IMR-90 (cell line): ENCODE measurements at regions not wholly inside any gene's neighbourhood (a gene's known extent, or its start where the extent isn't known, plus 50 kb on each side); places are given as distances from the start of the nearest gene placed in this dataset.

Source experiments
- ATAC-seq: fragments of 200-7000 bp; cut with Tn5 transposase; 2 replicates; pipeline ENCODE4 v1.9.1; 2020; ENCODE audit warnings: low read depth, mild to moderate bottlenecking, moderate library complexity
- BruUV-seq: library from RNA; stranded (reverse); fragments of 400-500 nt; replicated peaks from 2 replicates; lab custom pipeline; 2021; lab: Mats Ljungman, UMichigan
- CTCF ChIA-PET: fragments of 300-600 bp; formaldehyde crosslinking; extraction: SDS; loops from one replicate; lab custom pipeline; 2021; ENCODE audit warnings: antibody characterized with exemption; lab: Yijun Ruan, JAX
- POLR2A ChIA-PET: fragments of 300-600 bp; sonication (Branson Sonifier 250); formaldehyde crosslinking; loops from one replicate; lab custom pipeline; 2022; ENCODE audit warnings: antibody characterized with exemption; ENCODE audit not compliant: unreplicated experiment; lab: Charles Lee
- DNase-seq: peaks from one replicate; pipeline ENCODE4 v3.0.0; 2013
- H2AFZ ChIP-seq: replicated peaks from 2 replicates; pipeline ENCODE3; 2013; ENCODE audit warnings: low read length, mild to moderate bottlenecking; ENCODE audit not compliant: poor library complexity
- H2AK5ac ChIP-seq: 2 replicates; pipeline ENCODE4 v1.6.1; 2013; ENCODE audit warnings: low read depth, low read length, inconsistent platforms
- H2AK9ac ChIP-seq: replicated peaks from 2 replicates; pipeline ENCODE3; 2013; ENCODE audit warnings: mild to moderate bottlenecking, low read depth, low read length, moderate library complexity; ENCODE audit not compliant: poor library complexity
- H2BK120ac ChIP-seq: 2 replicates; pipeline ENCODE4 v1.6.1; 2013; ENCODE audit warnings: low read depth, low read length, inconsistent platforms
- H2BK15ac ChIP-seq: 3 replicates; pipeline ENCODE4 v1.6.1; 2013; ENCODE audit warnings: low read depth, low read length, inconsistent platforms
- H2BK20ac ChIP-seq: 2 replicates; pipeline ENCODE4 v1.6.1; 2013; ENCODE audit warnings: low read depth, mild to moderate bottlenecking, inconsistent platforms, low read length, moderate library complexity
- H2BK5ac ChIP-seq: 2 replicates; pipeline ENCODE4 v1.6.1; 2013; ENCODE audit warnings: mild to moderate bottlenecking, low read depth, low read length, inconsistent platforms; ENCODE audit not compliant: poor library complexity, severe bottlenecking
- H3K14ac ChIP-seq: replicated peaks from 2 replicates; pipeline ENCODE4 v1.6.1; 2013; ENCODE audit warnings: low read depth, low read length, inconsistent platforms
- H3K18ac ChIP-seq: 2 replicates; pipeline ENCODE4 v1.6.1; 2013; ENCODE audit warnings: low read depth, low read length, control low read depth
- H3K23ac ChIP-seq: 2 replicates; pipeline ENCODE4 v1.6.1; 2013; ENCODE audit warnings: low read depth, low read length, inconsistent platforms
- H3K27ac ChIP-seq: 2 replicates; pipeline ENCODE4 v1.5.1; 2013; ENCODE audit warnings: mild to moderate bottlenecking, control low read depth, low read length; ENCODE audit not compliant: insufficient read depth
- H3K27me3 ChIP-seq: 2 replicates; pipeline ENCODE4 v1.6.1; 2013; ENCODE audit warnings: low read length; ENCODE audit not compliant: control insufficient read depth, insufficient read depth
- H3K36me3 ChIP-seq: 2 replicates; pipeline ENCODE4 v1.6.1; 2013; ENCODE audit warnings: low read length, mixed read lengths; ENCODE audit not compliant: control insufficient read depth, insufficient read depth
- H3K4ac ChIP-seq: 2 replicates; pipeline ENCODE4 v1.6.1; 2013; ENCODE audit warnings: low read depth, low read length, inconsistent platforms
- H3K4me1 ChIP-seq: 2 replicates; pipeline ENCODE4 v1.6.1; 2013; ENCODE audit warnings: low read length, mixed read lengths; ENCODE audit not compliant: control insufficient read depth, insufficient read depth
- H3K4me2 ChIP-seq: 2 replicates; pipeline ENCODE4 v1.6.1; 2013; ENCODE audit warnings: low read depth, mild to moderate bottlenecking, control low read depth, low read length, moderate library complexity
- H3K4me3 ChIP-seq: 2 replicates; pipeline ENCODE4 v1.5.1; 2013; ENCODE audit warnings: low read depth, mild to moderate bottlenecking, control low read depth, low read length, moderate library complexity; ENCODE audit not compliant: insufficient read depth
- H3K56ac ChIP-seq: 2 replicates; pipeline ENCODE4 v1.6.1; 2013; ENCODE audit warnings: low read length, inconsistent platforms; ENCODE audit not compliant: insufficient read depth; ENCODE audit errors: extremely low read depth
- H3K79me1 ChIP-seq, 2 experiments: 2 replicates each; pipeline ENCODE4 v1.6.1; 2013; ENCODE audit warnings: low read length in 2 of 2, inconsistent platforms in 1 of 2, low read depth in 1 of 2
- H3K9ac ChIP-seq: 2 replicates; pipeline ENCODE4 v1.6.1; 2013; ENCODE audit warnings: low read depth, low read length, control low read depth
- H3K9me1 ChIP-seq: 2 replicates; pipeline ENCODE4 v1.6.1; 2013; ENCODE audit warnings: low read length, inconsistent platforms; ENCODE audit not compliant: insufficient read depth
- H3K9me3 ChIP-seq: 2 replicates; pipeline ENCODE4 v1.6.1; 2013; ENCODE audit warnings: low read length; ENCODE audit not compliant: control insufficient read depth, insufficient read depth
- H4K20me1 ChIP-seq: 2 replicates; pipeline ENCODE4 v1.6.1; 2013; ENCODE audit warnings: low read length, inconsistent platforms; ENCODE audit not compliant: insufficient read depth
- H4K5ac ChIP-seq: 2 replicates; pipeline ENCODE4 v1.6.1; 2013; ENCODE audit warnings: mild to moderate bottlenecking, low read depth, low read length, control low read depth
- H4K8ac ChIP-seq, 2 experiments: 2 replicates each; pipeline ENCODE4 v1.6.1; 2013; ENCODE audit warnings: low read depth in 2 of 2, low read length in 2 of 2, control low read depth in 1 of 2, inconsistent platforms in 1 of 2
- H4K91ac ChIP-seq: 2 replicates; pipeline ENCODE4 v1.6.1; 2013; ENCODE audit warnings: low read depth, low read length, inconsistent platforms; ENCODE audit not compliant: insufficient read depth
- BHLHE40 ChIP-seq: fragments of 150-350 bp; IDR thresholded peaks from 2 replicates; pipeline ENCODE4 v1.6.1; 2016; ENCODE audit warnings: mild to moderate bottlenecking, low read depth, low read length
- CEBPB ChIP-seq: IDR thresholded peaks from 2 replicates; pipeline ENCODE4 v1.6.1; 2012; ENCODE audit warnings: low read depth, low read length, improper control_type of control experiment
- CHD1 ChIP-seq: IDR thresholded peaks from 2 replicates; pipeline ENCODE4 v1.6.1; 2012; ENCODE audit warnings: low read depth, low read length, improper control_type of control experiment
- FOS ChIP-seq: fragments of 150-350 bp; IDR thresholded peaks from 2 replicates; pipeline ENCODE4 v1.6.1; 2016; ENCODE audit warnings: low read depth, low read length
- MAZ ChIP-seq: IDR thresholded peaks from 2 replicates; pipeline ENCODE4 v1.6.1; 2012; ENCODE audit warnings: low read depth, mild to moderate bottlenecking, low read length, improper control_type of control experiment, moderate library complexity, borderline replicate concordance
- MXI1 ChIP-seq: IDR thresholded peaks from 2 replicates; pipeline ENCODE4 v1.6.1; 2012; ENCODE audit warnings: low read depth, mild to moderate bottlenecking, low read length, moderate library complexity, borderline replicate concordance
- NFE2L2 ChIP-seq: fragments of 150-350 bp; IDR thresholded peaks from 2 replicates; pipeline ENCODE4 v1.6.1; 2016; ENCODE audit warnings: low read depth, mild to moderate bottlenecking, low read length
- POLR2A ChIP-seq: IDR thresholded peaks from 2 replicates; pipeline ENCODE4 v1.6.1; 2012; ENCODE audit warnings: mild to moderate bottlenecking, low read depth, low read length
- RAD21 ChIP-seq: IDR thresholded peaks from 2 replicates; pipeline ENCODE4 v1.6.1; 2012; ENCODE audit warnings: low read length, improper control_type of control experiment
- RCOR1 ChIP-seq: IDR thresholded peaks from 2 replicates; pipeline ENCODE4 v1.6.1; 2012; ENCODE audit warnings: mild to moderate bottlenecking, low read length, improper control_type of control experiment; ENCODE audit not compliant: insufficient replicate concordance
- SMC3 ChIP-seq: fragments of 150-350 bp; IDR thresholded peaks from 2 replicates; pipeline ENCODE4 v1.6.1; 2016; ENCODE audit warnings: low read depth, mild to moderate bottlenecking, antibody characterized with exemption, low read length, moderate library complexity
- WGBS, 2 experiments: methylation state at CpG; one replicate each; pipeline versions ENCODE4 v1.1.5 to v1.1.7; 2013; ENCODE audit warnings: missing lambda C conversion rate in 2 of 2; ENCODE audit not compliant: insufficient read length in 1 of 2; ENCODE audit errors: extremely low coverage in 2 of 2; 5-methylcytosine and 5-hydroxymethylcytosine counted together
- dilution Hi-C: fragments of 300-500 bp; cut with HindIII; formaldehyde crosslinking; loops from one replicate; pipeline ENCODE4 v1.14.3; 2018; ENCODE audit warnings: low sequenced_read_pairs; ENCODE audit not compliant: unreplicated experiment
- in situ Hi-C: fragments of 300-500 bp; cut with MboI; formaldehyde crosslinking; loops from 3 replicates; pipeline ENCODE4 v1.14.3; 2019; ENCODE audit warnings: low sequenced_read_pairs, inconsistent platforms, mixed read lengths
- intact Hi-C: fragments of 100-400 bp; cut with micrococcal nuclease; formaldehyde crosslinking; loops from 2 replicates; pipeline ENCODE4 v1.10.0; 2022
- TF ChIP-seq, protein P1 (sequence below): fragments of 150-350 bp; IDR thresholded peaks from 2 replicates; pipeline ENCODE4 v1.6.1; 2016; ENCODE audit warnings: low read depth, mild to moderate bottlenecking, low read length, moderate library complexity, borderline replicate concordance
- TF ChIP-seq, protein P2 (sequence below): fragments of 150-350 bp; IDR thresholded peaks from 2 replicates; pipeline ENCODE4 v1.6.1; 2017; ENCODE audit warnings: mild to moderate bottlenecking, antibody characterized with exemption, low read length, low read depth

DNA sequence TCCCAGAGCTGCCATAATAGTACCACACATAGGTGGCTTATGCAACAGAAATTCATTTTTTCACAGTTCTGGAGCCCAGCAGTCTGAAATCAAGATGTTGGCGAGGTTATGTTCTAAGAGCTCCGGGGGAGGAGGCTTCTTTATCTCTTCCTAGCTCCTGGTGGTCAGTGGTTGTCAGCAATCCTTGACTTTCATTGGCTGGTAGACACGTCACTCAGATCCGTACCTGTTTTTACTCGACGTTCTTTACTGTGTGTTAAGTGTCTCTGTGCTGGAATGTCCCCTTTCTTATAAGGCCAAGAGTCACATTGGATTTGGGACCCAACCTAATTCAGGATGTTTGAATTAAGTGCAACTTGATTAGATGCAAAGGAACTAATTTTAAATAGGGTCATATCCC is 218.5 kb upstream of the CNTN3 start:
- H3K4me2 ChIP-seq, result no peak overlapping the region
- H4K8ac ChIP-seq, result no peak overlapping the region
- no peaks in the 10 kb centered on the region for H3K9me1 ChIP-seq
- no peak overlapping the region for H2BK120ac ChIP-seq
- no peak overlapping the region for H3K4me3 ChIP-seq
- H2AK9ac ChIP-seq, result no peak overlapping the region
- no peak overlapping the region for H3K14ac ChIP-seq
- no peak overlapping the region for H2AK5ac ChIP-seq
- H3K9me3 ChIP-seq, result no peaks in the 10 kb centered on the region
- no peaks in the 10 kb centered on the region for H3K4me1 ChIP-seq
- H3K27me3 ChIP-seq, result no peaks in the 10 kb centered on the region
- no CpG with 5 or more reads among the region's 6 CpGs for WGBS, 2 experiments
- TF ChIP-seq CEBPB (no peak), MAZ (no peak), FOS (no peak), SMC3 (no peak), BHLHE40 (no peak), MXI1 (no peak), NFE2L2 (no peak), CHD1 (no peak), POLR2A (no peak), RCOR1 (no peak), RAD21 (no peak)
- TF ChIP-seq, protein P1, sequence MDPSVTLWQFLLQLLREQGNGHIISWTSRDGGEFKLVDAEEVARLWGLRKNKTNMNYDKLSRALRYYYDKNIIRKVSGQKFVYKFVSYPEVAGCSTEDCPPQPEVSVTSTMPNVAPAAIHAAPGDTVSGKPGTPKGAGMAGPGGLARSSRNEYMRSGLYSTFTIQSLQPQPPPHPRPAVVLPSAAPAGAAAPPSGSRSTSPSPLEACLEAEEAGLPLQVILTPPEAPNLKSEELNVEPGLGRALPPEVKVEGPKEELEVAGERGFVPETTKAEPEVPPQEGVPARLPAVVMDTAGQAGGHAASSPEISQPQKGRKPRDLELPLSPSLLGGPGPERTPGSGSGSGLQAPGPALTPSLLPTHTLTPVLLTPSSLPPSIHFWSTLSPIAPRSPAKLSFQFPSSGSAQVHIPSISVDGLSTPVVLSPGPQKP, result no peak
- TF ChIP-seq, protein P2, sequence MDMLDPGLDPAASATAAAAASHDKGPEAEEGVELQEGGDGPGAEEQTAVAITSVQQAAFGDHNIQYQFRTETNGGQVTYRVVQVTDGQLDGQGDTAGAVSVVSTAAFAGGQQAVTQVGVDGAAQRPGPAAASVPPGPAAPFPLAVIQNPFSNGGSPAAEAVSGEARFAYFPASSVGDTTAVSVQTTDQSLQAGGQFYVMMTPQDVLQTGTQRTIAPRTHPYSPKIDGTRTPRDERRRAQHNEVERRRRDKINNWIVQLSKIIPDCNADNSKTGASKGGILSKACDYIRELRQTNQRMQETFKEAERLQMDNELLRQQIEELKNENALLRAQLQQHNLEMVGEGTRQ, result no peak
- ATAC-seq, result no peak
- ChIA-PET CTCF (no interaction called here), POLR2A (no interaction called here)
- H4K20me1 ChIP-seq, result no peaks in the 10 kb centered on the region
- no peaks in the 10 kb centered on the region for H3K36me3 ChIP-seq
- DNase-seq, result no peak
- dilution Hi-C loops (no loop called here), in situ Hi-C loops (no loop called here), intact Hi-C loops (no loop called here)
- no peak overlapping the region for H3K23ac ChIP-seq
- H3K56ac ChIP-seq, result no peak overlapping the region
- no peak overlapping the region for H3K18ac ChIP-seq
- H2BK20ac ChIP-seq, result no peak overlapping the region
- H2BK15ac ChIP-seq, result no peak overlapping the region
- H2AFZ ChIP-seq, result no peak overlapping the region
- no peak overlapping the region for H4K91ac ChIP-seq
- H3K27ac ChIP-seq, result no peak overlapping the region
- no peaks in the 10 kb centered on the region for H3K79me1 ChIP-seq
- no peak overlapping the region for H3K4ac ChIP-seq
- BruUV-seq, result no TSS peak
- H3K9ac ChIP-seq, result no peak overlapping the region
- H4K5ac ChIP-seq, result no peak overlapping the region
- no peak overlapping the region for H2BK5ac ChIP-seq
